DOHH2 (cell line): ENCODE measurements at regions not wholly inside any gene's neighbourhood (a gene's known extent, or its start where the extent isn't known, plus 50 kb on each side); places are given as distances from the start of the nearest gene placed in this dataset.

Source experiments
- EZH2phosphoT487 ChIP-seq: fragments of 200-600 bp; sonication (generic); IDR thresholded peaks from 2 replicates; pipeline ENCODE4 v1.6.1; 2017; ENCODE audit warnings: borderline replicate concordance, mild to moderate bottlenecking, antibody characterized with exemption, low read length, moderate library complexity, mixed read lengths
- TF ChIP-seq, protein P1 (sequence below): fragments of 200-600 bp; sonication (generic); IDR thresholded peaks from one replicate; pipeline ENCODE4 v1.5.1; 2014; ENCODE audit warnings: antibody characterized with exemption, mild to moderate bottlenecking, low read depth, low read length; ENCODE audit not compliant: poor library complexity, severe bottlenecking

DNA sequence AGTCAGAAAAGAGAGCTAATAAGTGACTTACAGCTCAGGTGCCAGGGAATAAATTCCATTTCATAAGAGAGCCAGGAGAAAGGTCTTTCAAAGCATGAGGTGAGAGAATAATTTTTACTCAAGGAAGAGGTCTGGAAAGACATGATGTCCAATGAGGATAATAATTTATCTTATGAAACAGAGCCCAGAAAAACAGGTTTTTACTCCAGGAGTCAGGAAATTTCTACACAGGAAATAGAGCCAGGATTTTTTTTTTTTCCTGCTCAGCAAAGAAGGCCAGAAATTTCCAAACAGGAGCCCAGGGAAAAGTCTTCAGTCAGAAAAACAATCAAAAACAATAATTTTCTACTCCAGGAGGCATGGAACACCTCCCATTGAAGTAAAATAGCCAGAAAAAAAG lies 1185.7 kb upstream of the TSPY4 start:
- TF ChIP-seq, protein P1, sequence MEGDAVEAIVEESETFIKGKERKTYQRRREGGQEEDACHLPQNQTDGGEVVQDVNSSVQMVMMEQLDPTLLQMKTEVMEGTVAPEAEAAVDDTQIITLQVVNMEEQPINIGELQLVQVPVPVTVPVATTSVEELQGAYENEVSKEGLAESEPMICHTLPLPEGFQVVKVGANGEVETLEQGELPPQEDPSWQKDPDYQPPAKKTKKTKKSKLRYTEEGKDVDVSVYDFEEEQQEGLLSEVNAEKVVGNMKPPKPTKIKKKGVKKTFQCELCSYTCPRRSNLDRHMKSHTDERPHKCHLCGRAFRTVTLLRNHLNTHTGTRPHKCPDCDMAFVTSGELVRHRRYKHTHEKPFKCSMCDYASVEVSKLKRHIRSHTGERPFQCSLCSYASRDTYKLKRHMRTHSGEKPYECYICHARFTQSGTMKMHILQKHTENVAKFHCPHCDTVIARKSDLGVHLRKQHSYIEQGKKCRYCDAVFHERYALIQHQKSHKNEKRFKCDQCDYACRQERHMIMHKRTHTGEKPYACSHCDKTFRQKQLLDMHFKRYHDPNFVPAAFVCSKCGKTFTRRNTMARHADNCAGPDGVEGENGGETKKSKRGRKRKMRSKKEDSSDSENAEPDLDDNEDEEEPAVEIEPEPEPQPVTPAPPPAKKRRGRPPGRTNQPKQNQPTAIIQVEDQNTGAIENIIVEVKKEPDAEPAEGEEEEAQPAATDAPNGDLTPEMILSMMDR, result no peak
- TF ChIP-seq EZH2phosphoT487, result no peak
